H9 (cell line): ENCODE measurements at regions not wholly inside any gene's neighbourhood (a gene's known extent, or its start where the extent isn't known, plus 50 kb on each side); places are given as distances from the start of the nearest gene placed in this dataset.

Experiments used
- DNase-seq: peaks from one replicate; pipeline ENCODE4 v3.0.0-alpha.2; 2017
- H2AFZ ChIP-seq: one replicate; pipeline ENCODE4 v1.6.1; 2013; ENCODE audit warnings: mild to moderate bottlenecking, low read length, control low read depth, moderate library complexity
- H2AK5ac ChIP-seq: 2 replicates; pipeline ENCODE4 v1.6.1; 2013; ENCODE audit warnings: low read length, control low read depth, mixed read lengths; ENCODE audit not compliant: insufficient read length
- H2BK120ac ChIP-seq: one replicate; pipeline ENCODE4 v1.6.1; 2013; ENCODE audit warnings: low read depth, mild to moderate bottlenecking, low read length, control low read depth, inconsistent platforms; ENCODE audit not compliant: poor library complexity, severe bottlenecking
- H2BK12ac ChIP-seq: 2 replicates; pipeline ENCODE4 v1.6.1; 2013; ENCODE audit warnings: low read length, control low read depth, mixed read lengths, low read depth; ENCODE audit not compliant: insufficient read length
- H2BK15ac ChIP-seq: 2 replicates; pipeline ENCODE4 v1.6.1; 2013; ENCODE audit warnings: low read depth, low read length, control low read depth
- H2BK20ac ChIP-seq: one replicate; pipeline ENCODE4 v1.6.1; 2013; ENCODE audit warnings: low read depth, mild to moderate bottlenecking, low read length, control low read depth, inconsistent platforms; ENCODE audit not compliant: poor library complexity, severe bottlenecking
- H2BK5ac ChIP-seq: 2 replicates; pipeline ENCODE4 v1.6.1; 2013; ENCODE audit warnings: low read length, control low read depth, mixed read lengths; ENCODE audit not compliant: insufficient read length
- H3K14ac ChIP-seq: 2 replicates; pipeline ENCODE4 v1.6.1; 2013; ENCODE audit warnings: low read length, control low read depth; ENCODE audit not compliant: insufficient read depth
- H3K18ac ChIP-seq: 2 replicates; pipeline ENCODE4 v1.6.1; 2013; ENCODE audit warnings: low read depth, mild to moderate bottlenecking, mixed read lengths, low read length, control low read depth; ENCODE audit not compliant: insufficient read length
- H3K23ac ChIP-seq: 2 replicates; pipeline ENCODE4 v1.6.1; 2013; ENCODE audit warnings: low read length, control low read depth, mixed read lengths, low read depth; ENCODE audit not compliant: insufficient read length
- H3K23me2 ChIP-seq: 2 replicates; pipeline ENCODE4 v1.6.1; 2013; ENCODE audit warnings: low read depth, mild to moderate bottlenecking, mixed read lengths, low read length, control low read depth; ENCODE audit not compliant: insufficient read length, poor library complexity, severe bottlenecking
- H3K27ac ChIP-seq: 2 replicates; pipeline ENCODE4 v1.5.1; 2013; ENCODE audit warnings: low read length, control low read depth, mixed read lengths, low read depth; ENCODE audit not compliant: insufficient read length
- H3K27me3 ChIP-seq: 2 replicates; pipeline ENCODE4 v1.6.1; 2013; ENCODE audit warnings: low read length, control low read depth, inconsistent platforms; ENCODE audit not compliant: insufficient read depth
- H3K4ac ChIP-seq: 2 replicates; pipeline ENCODE4 v1.6.1; 2013; ENCODE audit warnings: low read depth, mild to moderate bottlenecking, control low read depth, inconsistent platforms, low read length, moderate library complexity
- H3K4me1 ChIP-seq: 2 replicates; pipeline ENCODE4 v1.6.1; 2013; ENCODE audit warnings: low read length, control low read depth, inconsistent platforms; ENCODE audit not compliant: insufficient read depth
- H3K4me2 ChIP-seq: 2 replicates; pipeline ENCODE4 v1.6.1; 2013; ENCODE audit warnings: low read length, control low read depth, mixed read lengths; ENCODE audit not compliant: insufficient read length, insufficient read depth
- H3K56ac ChIP-seq: 2 replicates; pipeline ENCODE4 v1.6.1; 2013; ENCODE audit warnings: low read depth, mild to moderate bottlenecking, mixed read lengths, low read length, control low read depth; ENCODE audit not compliant: insufficient read length
- H3K79me1 ChIP-seq: 2 replicates; pipeline ENCODE4 v1.6.1; 2013; ENCODE audit warnings: low read depth, mild to moderate bottlenecking, moderate library complexity, low read length, control low read depth, inconsistent platforms; ENCODE audit not compliant: insufficient read depth, poor library complexity, severe bottlenecking
- H3K79me2 ChIP-seq: 2 replicates; pipeline ENCODE4 v1.6.1; 2013; ENCODE audit warnings: low read length, control low read depth, inconsistent platforms; ENCODE audit not compliant: insufficient read depth
- H3K9ac ChIP-seq: 2 replicates; pipeline ENCODE4 v1.6.1; 2013; ENCODE audit warnings: low read length, control low read depth, mixed read lengths; ENCODE audit not compliant: insufficient read length; ENCODE audit errors: extremely low read depth
- H3K9me3 ChIP-seq: one replicate; pipeline ENCODE4 v1.6.1; 2013; ENCODE audit warnings: low read depth, low read length, inconsistent platforms; ENCODE audit not compliant: control insufficient read depth
- H3T11ph ChIP-seq: one replicate; pipeline ENCODE4 v1.6.1; 2013; ENCODE audit warnings: mild to moderate bottlenecking, low read length, control low read depth, inconsistent platforms
- H4K20me1 ChIP-seq: one replicate; pipeline ENCODE4 v1.6.1; 2013; ENCODE audit not compliant: control insufficient read depth, insufficient read length, insufficient read depth
- H4K5ac ChIP-seq: 2 replicates; pipeline ENCODE4 v1.6.1; 2013; ENCODE audit warnings: low read depth, mild to moderate bottlenecking, mixed read lengths, low read length, control low read depth; ENCODE audit not compliant: insufficient read length
- H4K8ac ChIP-seq: replicated peaks from 2 replicates; pipeline ENCODE4 v1.6.1; 2013; ENCODE audit warnings: low read length, control low read depth, mixed read lengths, low read depth; ENCODE audit not compliant: insufficient read length
- H4K91ac ChIP-seq: 2 replicates; pipeline ENCODE4 v1.6.1; 2013; ENCODE audit warnings: low read depth, mild to moderate bottlenecking, moderate library complexity, mixed read lengths, low read length, control low read depth; ENCODE audit not compliant: insufficient read length
- H3K27ac Mint-ChIP-seq, 3 experiments: 2 replicates in 2 of 3; 3 replicates in 1 of 3; pipeline ENCODE4 v1.8.0; 2020 to 2021; ENCODE audit warnings: mixed read lengths in 3 of 3, mild to moderate bottlenecking in 1 of 3, moderate library complexity in 1 of 3
- H3K27me3 Mint-ChIP-seq: 2 replicates; pipeline ENCODE4 v1.8.0; 2021; ENCODE audit warnings: low read depth, mild to moderate bottlenecking, moderate library complexity, mixed read lengths
- H3K36me3 Mint-ChIP-seq, 3 experiments: 2 replicates in 2 of 3; 3 replicates in 1 of 3; pipeline ENCODE4 v1.8.0; 2020 to 2021; ENCODE audit warnings: low read depth in 3 of 3, mixed read lengths in 3 of 3; ENCODE audit not compliant: insufficient read depth in 1 of 3
- H3K4me1 Mint-ChIP-seq, 2 experiments: 2 replicates each; pipeline ENCODE4 v1.8.0; 2020; ENCODE audit warnings: mixed read lengths in 2 of 2
- H3K4me3 Mint-ChIP-seq, 2 experiments: 2 replicates in 1 of 2; 3 replicates in 1 of 2; pipeline ENCODE4 v1.8.0; 2020 to 2021; ENCODE audit warnings: mild to moderate bottlenecking in 2 of 2, mixed read lengths in 2 of 2, moderate library complexity in 1 of 2
- H3K9me3 Mint-ChIP-seq, 2 experiments: 2 replicates in 1 of 2; 3 replicates in 1 of 2; pipeline ENCODE4 v1.8.0; 2020; ENCODE audit warnings: mild to moderate bottlenecking in 2 of 2, mixed read lengths in 2 of 2, moderate library complexity in 1 of 2
- WGBS: extraction: QIAGEN DNeasy Blood & Tissue Kit; methylation state at CpG from one replicate; pipeline ENCODE4 v1.1.7; 2013; ENCODE audit warnings: missing lambda C conversion rate, low lambda C conversion rate, mixed read lengths; ENCODE audit not compliant: insufficient read length; ENCODE audit errors: extremely low coverage; 5-methylcytosine and 5-hydroxymethylcytosine counted together
- TF ChIP-seq, protein P1 (sequence below): fragments of 200-600 bp; sonication (generic); conservative IDR thresholded peaks from 3 replicates; pipeline ENCODE4 v1.8.0; 2021; ENCODE audit warnings: antibody characterized with exemption, mild to moderate bottlenecking

DNA sequence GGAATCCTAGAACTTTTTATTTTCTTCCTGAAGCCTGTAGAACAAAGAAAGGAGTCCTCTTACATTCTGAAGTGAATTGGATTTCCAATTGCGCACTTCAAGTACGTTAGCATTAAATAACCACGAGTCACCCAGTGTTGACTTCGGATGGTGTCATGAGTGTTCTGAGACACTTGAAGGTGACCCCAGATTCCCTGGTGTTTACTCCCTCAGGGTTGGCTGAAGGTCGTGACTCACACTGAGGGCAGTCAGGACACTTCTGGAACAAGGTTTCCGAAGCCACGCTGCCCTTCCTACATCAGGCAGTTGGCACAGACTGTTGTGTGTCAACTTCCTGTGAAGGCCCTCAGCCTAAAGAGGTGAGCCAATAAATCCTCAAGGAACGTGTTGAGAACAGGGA lies 186.6 kb upstream of the CELF2 start:
- WGBS, result no CpG with 5 or more reads among the region's 8 CpGs
- no peak overlapping the region for H3K4me3 Mint-ChIP-seq
- Histone ChIP-seq H3K27me3 (no peaks in the 10 kb centered on the region), H3K9me3 (no peaks in the 10 kb centered on the region), H3K18ac (no peak overlapping the region), H3K4ac (no peak overlapping the region), H2BK15ac (no peak overlapping the region), H4K91ac (no peak overlapping the region), H3K4me2 (no peak overlapping the region), H3K23ac (no peak overlapping the region), H3K79me2 (no peaks in the 10 kb centered on the region), H3K14ac (no peak overlapping the region), H4K5ac (no peak overlapping the region), H2BK20ac (no peak overlapping the region), H4K20me1 (no peaks in the 10 kb centered on the region), H3K9ac (no peak overlapping the region), H3K4me1 (no peaks in the 10 kb centered on the region), H2BK12ac (no peak overlapping the region), H2BK5ac (no peak overlapping the region), H2BK120ac (no peak overlapping the region), H3T11ph (no peak overlapping the region), H3K56ac (no peak overlapping the region), H3K27ac (no peak overlapping the region), H3K23me2 (no peaks in the 10 kb centered on the region), H2AK5ac (no peak overlapping the region), H3K79me1 (no peaks in the 10 kb centered on the region), H4K8ac (no peak overlapping the region), H2AFZ (no peak overlapping the region)
- DNase-seq, result no peak
- H3K9me3 Mint-ChIP-seq, result peaks cover 0 to 4% of the 10 kb centered on the region in 2 experiments; a peak in 2 of 5 replicates
- TF ChIP-seq, protein P1, sequence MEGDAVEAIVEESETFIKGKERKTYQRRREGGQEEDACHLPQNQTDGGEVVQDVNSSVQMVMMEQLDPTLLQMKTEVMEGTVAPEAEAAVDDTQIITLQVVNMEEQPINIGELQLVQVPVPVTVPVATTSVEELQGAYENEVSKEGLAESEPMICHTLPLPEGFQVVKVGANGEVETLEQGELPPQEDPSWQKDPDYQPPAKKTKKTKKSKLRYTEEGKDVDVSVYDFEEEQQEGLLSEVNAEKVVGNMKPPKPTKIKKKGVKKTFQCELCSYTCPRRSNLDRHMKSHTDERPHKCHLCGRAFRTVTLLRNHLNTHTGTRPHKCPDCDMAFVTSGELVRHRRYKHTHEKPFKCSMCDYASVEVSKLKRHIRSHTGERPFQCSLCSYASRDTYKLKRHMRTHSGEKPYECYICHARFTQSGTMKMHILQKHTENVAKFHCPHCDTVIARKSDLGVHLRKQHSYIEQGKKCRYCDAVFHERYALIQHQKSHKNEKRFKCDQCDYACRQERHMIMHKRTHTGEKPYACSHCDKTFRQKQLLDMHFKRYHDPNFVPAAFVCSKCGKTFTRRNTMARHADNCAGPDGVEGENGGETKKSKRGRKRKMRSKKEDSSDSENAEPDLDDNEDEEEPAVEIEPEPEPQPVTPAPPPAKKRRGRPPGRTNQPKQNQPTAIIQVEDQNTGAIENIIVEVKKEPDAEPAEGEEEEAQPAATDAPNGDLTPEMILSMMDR, result no peak
- peaks cover 2% of the 10 kb centered on the region; the same call in 1 of the 2 replicates for H3K27me3 Mint-ChIP-seq
- no peak overlapping the region for H3K27ac Mint-ChIP-seq
- H3K4me1 Mint-ChIP-seq, result peaks cover 7% of the 10 kb centered on the region in 2 experiments; a peak in 3 of 4 replicates
- H3K36me3 Mint-ChIP-seq, result no peaks in the 10 kb centered on the region; a peak in 1 of 7 replicates
